ENCODE measurements at regions not wholly inside any gene's neighbourhood (a gene's known extent, or its start where the extent isn't known, plus 50 kb on each side); places are given as distances from the start of the nearest gene placed in this dataset.

DNA sequence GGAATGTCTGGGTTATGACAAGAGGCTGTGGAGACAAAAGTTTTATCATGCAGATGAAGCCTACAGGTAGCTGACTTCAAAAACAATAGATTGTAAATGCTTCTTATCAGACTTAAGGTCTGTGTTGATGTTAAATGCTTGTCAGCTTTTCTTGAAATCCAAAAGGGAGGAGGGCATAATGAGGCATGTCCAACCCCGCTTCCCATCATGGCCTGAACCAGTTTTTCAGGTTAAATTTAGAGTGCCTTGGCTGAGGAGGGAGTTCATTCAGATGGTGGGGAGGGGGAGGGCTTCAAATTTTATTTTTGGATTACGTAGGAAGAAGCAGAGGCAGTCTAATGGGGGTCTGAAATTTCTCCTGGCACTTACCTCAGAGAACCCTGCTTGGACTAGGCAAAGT, 207.7 kb upstream of the HDX start:
- TF ChIP-seq, protein P1, sequence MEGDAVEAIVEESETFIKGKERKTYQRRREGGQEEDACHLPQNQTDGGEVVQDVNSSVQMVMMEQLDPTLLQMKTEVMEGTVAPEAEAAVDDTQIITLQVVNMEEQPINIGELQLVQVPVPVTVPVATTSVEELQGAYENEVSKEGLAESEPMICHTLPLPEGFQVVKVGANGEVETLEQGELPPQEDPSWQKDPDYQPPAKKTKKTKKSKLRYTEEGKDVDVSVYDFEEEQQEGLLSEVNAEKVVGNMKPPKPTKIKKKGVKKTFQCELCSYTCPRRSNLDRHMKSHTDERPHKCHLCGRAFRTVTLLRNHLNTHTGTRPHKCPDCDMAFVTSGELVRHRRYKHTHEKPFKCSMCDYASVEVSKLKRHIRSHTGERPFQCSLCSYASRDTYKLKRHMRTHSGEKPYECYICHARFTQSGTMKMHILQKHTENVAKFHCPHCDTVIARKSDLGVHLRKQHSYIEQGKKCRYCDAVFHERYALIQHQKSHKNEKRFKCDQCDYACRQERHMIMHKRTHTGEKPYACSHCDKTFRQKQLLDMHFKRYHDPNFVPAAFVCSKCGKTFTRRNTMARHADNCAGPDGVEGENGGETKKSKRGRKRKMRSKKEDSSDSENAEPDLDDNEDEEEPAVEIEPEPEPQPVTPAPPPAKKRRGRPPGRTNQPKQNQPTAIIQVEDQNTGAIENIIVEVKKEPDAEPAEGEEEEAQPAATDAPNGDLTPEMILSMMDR (IDR thresholded peaks at IDR 0.05): no peak
- TF ChIP-seq POLR2A (IDR thresholded peaks at IDR 0.05): no peak
- Histone ChIP-seq H3K9me3 (replicated peaks in 1 of 3) (no peaks in the 10 kb centered on the region), H3K36me3 (replicated peaks in 1 of 2) (no peaks in the 10 kb centered on the region), H3K4me3 (no peak overlapping the region), H3K27me3 (peaks cover 22% of the 10 kb centered on the region), H3K4me1 (replicated peaks in 1 of 2) (no peaks in the 10 kb centered on the region), H3K27ac (no peak overlapping the region)
- intact Hi-C loops (cut with DNase I): no loop called here
- WGBS, 4 donors: 41 to 64% (median 58%) methylated on average over 2 of the region's 2 CpGs
- DNase-seq: no peak

DNA sequence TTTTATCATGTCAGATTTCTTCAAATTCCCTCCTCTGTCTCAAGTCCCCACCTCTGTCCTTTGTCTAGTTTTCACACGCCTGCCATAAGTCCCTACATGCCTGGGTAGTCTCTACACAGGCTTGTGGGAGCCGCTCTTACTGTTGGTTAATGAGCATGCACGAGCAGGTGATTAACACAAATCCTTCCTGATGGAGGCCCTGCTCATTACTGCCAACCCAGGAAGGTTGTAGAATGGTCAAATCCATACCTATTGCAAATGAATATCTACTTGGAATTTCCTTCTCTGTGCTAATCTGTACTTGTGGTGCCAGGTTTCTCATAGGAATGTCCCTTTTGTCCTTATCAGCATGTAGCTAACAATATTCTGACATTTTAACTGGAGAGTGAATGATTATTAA, 208.4 kb upstream of the HDX start:
- 33 to 43% (median 40%) methylated on average over 1 to 3 of the region's 3 CpGs for WGBS, 4 donors
- Histone ChIP-seq H3K4me1 (replicated peaks in 1 of 2) (no peaks in the 10 kb centered on the region), H3K27me3 (peaks cover 23% of the 10 kb centered on the region), H3K36me3 (replicated peaks in 1 of 2) (no peaks in the 10 kb centered on the region), H3K4me3 (no peak overlapping the region), H3K27ac (no peak overlapping the region), H3K9me3 (replicated peaks in 1 of 3) (no peaks in the 10 kb centered on the region)
- no peak for DNase-seq
- TF ChIP-seq POLR2A (IDR thresholded peaks at IDR 0.05): no peak
- intact Hi-C loops (cut with DNase I): no loop called here

GRCh38 chrX:84712621-84713020, 210.4 kb upstream of the HDX start:
- no peak for TF ChIP-seq POLR2A (IDR thresholded peaks at IDR 0.05)
- TF ChIP-seq, protein P1 (IDR thresholded peaks at IDR 0.05): no peak
- Histone ChIP-seq H3K27ac (no peak overlapping the region), H3K4me1 (replicated peaks in 1 of 2) (no peaks in the 10 kb centered on the region), H3K27me3 (peaks cover 19% of the 10 kb centered on the region), H3K9me3 (replicated peaks in 1 of 3) (no peaks in the 10 kb centered on the region), H3K4me3 (no peak overlapping the region), H3K36me3 (replicated peaks in 1 of 2) (no peaks in the 10 kb centered on the region)
- DNase-seq: no peak
- intact Hi-C loops (cut with DNase I): no loop called here
- 32 to 59% (median 39%) methylated on average over 2 of the region's 2 CpGs for WGBS, 4 donors

GRCh38 chrX:84715315-84715714, 213.1 kb upstream of the HDX start:
- Histone ChIP-seq H3K36me3 (replicated peaks in 1 of 2) (no peaks in the 10 kb centered on the region), H3K4me3 (no peak overlapping the region), H3K9me3 (replicated peaks in 1 of 3) (no peaks in the 10 kb centered on the region), H3K27ac (no peak overlapping the region), H3K27me3 (peaks cover 5% of the 10 kb centered on the region), H3K4me1 (replicated peaks in 1 of 2) (no peaks in the 10 kb centered on the region)
- TF ChIP-seq, protein P1 (IDR thresholded peaks at IDR 0.05): no peak
- no peak for TF ChIP-seq POLR2A (IDR thresholded peaks at IDR 0.05)
- intact Hi-C loops (cut with DNase I): no loop called here
- 35 to 39% (median 37%) methylated on average over 4 of the region's 4 CpGs for WGBS, 4 donors
- no peak for DNase-seq

GRCh38 chrX:84717343-84717742, 215.1 kb upstream of the HDX start:
- Histone ChIP-seq H3K9me3 (replicated peaks in 1 of 3) (no peaks in the 10 kb centered on the region), H3K27me3 (peaks cover 5% of the 10 kb centered on the region)
- 60 to 92% (median 69%) methylated on average over 2 of the region's 2 CpGs for WGBS, 4 donors

More at GRCh38 chrX:84717343-84717742, 215.1 kb upstream of the HDX start:
- Histone ChIP-seq H3K36me3 (replicated peaks in 1 of 2) (no peaks in the 10 kb centered on the region), H3K4me1 (replicated peaks in 1 of 2) (no peaks in the 10 kb centered on the region), H3K4me3 (no peak overlapping the region), H3K27ac (no peak overlapping the region)
- TF ChIP-seq, protein P1 (IDR thresholded peaks at IDR 0.05): no peak
- TF ChIP-seq POLR2A (IDR thresholded peaks at IDR 0.05): no peak
- no peak for DNase-seq
- intact Hi-C loops (cut with DNase I): no loop called here

Data from adrenal gland (tissue), 9 donors.